Umbilical cord (tissue), 1 donor: ENCODE measurements at regions not wholly inside any gene's neighbourhood (a gene's known extent, or its start where the extent isn't known, plus 50 kb on each side); places are given as distances from the start of the nearest gene placed in this dataset.
"Not testable (repeated sequence)": the region's sequence is repeated elsewhere in the genome, so short reads cannot be mapped to it uniquely, and the experiment has no call there.

Experiments used
- DNase-seq: peaks from one replicate; pipeline ENCODE4 v3.0.0-alpha.2; 2015; ENCODE audit warnings: low spot score

GRCh38 chr3:194058189-194058571 lies 77.8 kb upstream of the HES1 start:
- peak; percentile 63 for DNase-seq

- DNase-seq: no peak
These were observed 77.2 kb upstream of the HES1 start for GRCh38 chr3:194058753-194059152.

GRCh38 chr3:194061421-194062030 lies 74.4 kb upstream of the HES1 start:
- no peak for DNase-seq

- no peak for DNase-seq
These were observed 73.1 kb upstream of the HES1 start for GRCh38 chr3:194062830-194063229.

GRCh38 chr3:194064380-194065332 lies 71.3 kb upstream of the HES1 start:
- DNase-seq: no peak

GRCh38 chr3:194067327-194067726 lies 68.6 kb upstream of the HES1 start:
- not testable (repeated sequence) for DNase-seq

GRCh38 chr3:194067949-194068362 lies 68.0 kb upstream of the HES1 start:
- DNase-seq: no peak

- DNase-seq: no peak
These were observed 66.3 kb upstream of the HES1 start for GRCh38 chr3:194069421-194070219.

- no peak for DNase-seq
These were observed 65.7 kb upstream of the HES1 start for GRCh38 chr3:194070220-194070633.

- peak; percentile 88 for DNase-seq
These were observed 65.1 kb upstream of the HES1 start for GRCh38 chr3:194070634-194071409.

- no peak for DNase-seq
These were observed 63.9 kb upstream of the HES1 start for GRCh38 chr3:194072097-194072428.

GRCh38 chr3:194072691-194073279 lies 63.2 kb upstream of the HES1 start:
- DNase-seq: no peak

- DNase-seq: no peak
These were observed 62.0 kb upstream of the HES1 start for GRCh38 chr3:194073926-194074325.

- no peak for DNase-seq
These were observed 60.8 kb upstream of the HES1 start for GRCh38 chr3:194075088-194075615.

- no peak for DNase-seq
These were observed 60.0 kb upstream of the HES1 start for GRCh38 chr3:194075802-194076460.

- DNase-seq: no peak
These were observed 59.5 kb upstream of the HES1 start for GRCh38 chr3:194076475-194076874.

GRCh38 chr3:194077602-194078001 lies 58.3 kb upstream of the HES1 start:
- DNase-seq: no peak

- DNase-seq: no peak
These were observed 57.7 kb upstream of the HES1 start for GRCh38 chr3:194078045-194078821.

- no peak for DNase-seq
These were observed 56.2 kb upstream of the HES1 start for GRCh38 chr3:194079702-194080172.
